ENCODE measurements at regions not wholly inside any gene's neighbourhood (a gene's known extent, or its start where the extent isn't known, plus 50 kb on each side); places are given as distances from the start of the nearest gene placed in this dataset.
"Not testable (repeated sequence)": the region's sequence is repeated elsewhere in the genome, so short reads cannot be mapped to it uniquely, and the experiment has no call there.

- in situ Hi-C loops (cut with MboI; ENCODE audit: low pct_unique_long_range_greater_than_20kb, low sequenced_read_pairs, unreplicated experiment) = no loop called here
Observed at GRCh38 chr12:9367201-9367600, 159.0 kb upstream of the PZP start.

GRCh38 chr12:9365296-9365695 is 157.1 kb upstream of the PZP start:
- TF ChIP-seq CTCF (IDR thresholded peaks at IDR 0.05; ENCODE audit: extremely low read depth, insufficient read depth, missing control alignments) = no peak
- in situ Hi-C loops (cut with MboI; ENCODE audit: low pct_unique_long_range_greater_than_20kb, low sequenced_read_pairs, unreplicated experiment) = no loop called here
- no peak for DNase-seq (ENCODE audit: low spot score)

More at GRCh38 chr12:9367201-9367600, 159.0 kb upstream of the PZP start:
- TF ChIP-seq CTCF (IDR thresholded peaks at IDR 0.05; ENCODE audit: extremely low read depth, insufficient read depth, missing control alignments) = no peak
- no peak for DNase-seq (ENCODE audit: low spot score)

GRCh38 chr12:9364224-9365176 is 156.3 kb upstream of the PZP start:
- in situ Hi-C loops (cut with MboI; ENCODE audit: low pct_unique_long_range_greater_than_20kb, low sequenced_read_pairs, unreplicated experiment) = no loop called here
- TF ChIP-seq CTCF (IDR thresholded peaks at IDR 0.05; ENCODE audit: extremely low read depth, insufficient read depth, missing control alignments) = no peak
- DNase-seq (ENCODE audit: low spot score) = peak; percentile 56

- in situ Hi-C loops (cut with MboI; ENCODE audit: low pct_unique_long_range_greater_than_20kb, low sequenced_read_pairs, unreplicated experiment) = no loop called here
- TF ChIP-seq CTCF (IDR thresholded peaks at IDR 0.05; ENCODE audit: extremely low read depth, insufficient read depth, missing control alignments) = no peak
- no peak for DNase-seq (ENCODE audit: low spot score)
Observed at GRCh38 chr12:9363145-9363544, 154.9 kb upstream of the PZP start.

- TF ChIP-seq CTCF (IDR thresholded peaks at IDR 0.05; ENCODE audit: extremely low read depth, insufficient read depth, missing control alignments) = no peak
- in situ Hi-C loops (cut with MboI; ENCODE audit: low pct_unique_long_range_greater_than_20kb, low sequenced_read_pairs, unreplicated experiment) = no loop called here
- peak; percentile 58 for DNase-seq (ENCODE audit: low spot score)
Observed at GRCh38 chr12:9361879-9362326, 153.7 kb upstream of the PZP start.

GRCh38 chr12:9354009-9354754 is 146.0 kb upstream of the PZP start:
- DNase-seq (ENCODE audit: low spot score); in situ Hi-C loops (cut with MboI; ENCODE audit: low pct_unique_long_range_greater_than_20kb, low sequenced_read_pairs, unreplicated experiment): not testable (repeated sequence)

- no peak for TF ChIP-seq CTCF (IDR thresholded peaks at IDR 0.05; ENCODE audit: extremely low read depth, insufficient read depth, missing control alignments)
- no peak for DNase-seq (ENCODE audit: low spot score)
- in situ Hi-C loops (cut with MboI; ENCODE audit: low pct_unique_long_range_greater_than_20kb, low sequenced_read_pairs, unreplicated experiment) = no loop called here
Observed at GRCh38 chr12:9351136-9351535, 142.9 kb upstream of the PZP start.
